ENCODE measurements at regions not wholly inside any gene's neighbourhood (a gene's known extent, or its start where the extent isn't known, plus 50 kb on each side); places are given as distances from the start of the nearest gene placed in this dataset.
"Not testable (repeated sequence)": the region's sequence is repeated elsewhere in the genome, so short reads cannot be mapped to it uniquely, and the experiment has no call there.

DNA sequence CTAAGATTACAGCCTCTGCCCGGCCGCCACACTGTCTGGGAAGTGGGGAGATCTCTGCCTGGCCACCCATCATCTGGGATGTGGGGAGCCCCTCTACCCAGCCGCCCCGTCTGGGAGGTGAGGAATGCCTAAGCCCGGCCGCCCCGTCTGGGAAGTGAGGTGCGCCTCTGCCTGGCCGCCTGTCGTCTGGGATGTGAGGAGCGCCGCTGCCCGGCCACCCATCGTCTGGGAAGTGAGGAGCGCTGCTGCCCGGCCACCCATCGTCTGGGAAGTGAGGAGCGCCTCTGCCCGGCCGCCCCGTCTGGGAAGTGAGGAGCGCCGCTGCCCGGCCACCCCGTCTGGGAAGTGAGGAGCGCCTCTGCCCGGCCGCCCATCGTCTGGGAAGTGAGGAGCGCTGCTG lies 135.9 kb upstream of the PROKR2 start:
- not testable (repeated sequence) for DNase-seq

GRCh38 chr20:5452286-5452685 lies 135.5 kb upstream of the PROKR2 start:
- not testable (repeated sequence) for DNase-seq

DNA sequence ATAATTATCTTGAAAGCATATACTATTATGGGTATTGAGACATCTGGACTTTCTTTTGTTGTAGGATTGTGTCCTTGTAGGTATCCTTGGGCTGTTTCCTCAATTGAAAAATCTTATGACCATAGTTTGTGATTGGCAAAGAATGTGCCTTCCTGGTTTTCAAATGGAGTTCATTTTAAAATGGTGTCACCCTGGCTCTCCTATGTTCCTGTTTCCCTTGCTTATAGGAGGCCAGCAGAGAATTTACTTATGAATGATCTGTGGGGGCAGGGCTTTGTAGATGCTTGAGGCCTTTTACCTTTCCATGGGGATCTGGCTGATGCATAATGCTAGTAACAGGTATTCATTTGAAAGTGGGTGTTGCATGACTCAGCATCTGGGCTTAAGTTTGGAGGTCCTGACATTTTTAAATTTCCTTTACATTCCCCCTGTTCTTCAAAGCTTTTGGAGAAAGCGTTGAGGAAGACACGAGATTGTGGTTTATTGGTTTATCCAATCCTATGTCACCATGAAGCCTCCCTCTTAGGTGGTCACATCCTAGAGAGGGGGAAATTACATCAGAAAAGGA lies 135.0 kb upstream of the PROKR2 start:
- no peak for DNase-seq

DNA sequence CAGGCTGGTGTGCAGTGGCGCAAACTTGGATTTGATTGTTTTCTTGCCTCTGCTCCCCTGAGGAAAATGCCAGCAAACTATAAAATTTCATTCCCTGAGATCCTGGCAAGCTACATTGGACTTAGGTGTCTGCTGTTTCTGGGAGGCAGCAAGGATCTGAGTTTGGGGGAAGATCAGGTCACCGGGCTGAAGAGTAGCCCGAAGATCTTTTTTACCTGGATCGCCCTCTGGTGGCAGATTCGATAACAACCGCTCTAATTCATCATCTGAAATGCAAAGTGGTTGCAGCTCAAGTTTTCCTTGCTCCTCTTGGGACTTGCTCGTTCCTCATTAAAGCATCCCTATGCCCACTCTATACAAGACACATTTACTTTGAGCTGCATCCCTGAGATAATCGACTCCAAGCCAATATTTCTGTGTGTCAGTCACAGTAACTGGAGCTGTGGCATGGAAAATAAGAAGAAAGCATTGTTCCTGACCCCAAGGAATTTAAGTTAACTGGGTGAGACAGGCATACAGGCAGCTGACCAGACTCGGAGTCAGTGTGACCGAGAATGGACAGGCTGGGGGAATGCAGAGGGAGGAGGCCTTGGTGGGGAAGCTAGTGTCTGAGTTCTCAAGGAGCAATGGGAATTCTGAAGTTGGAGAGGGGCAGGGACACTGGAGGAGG lies 131.8 kb upstream of the PROKR2 start:
- DNase-seq: peak; percentile 68

- no peak for DNase-seq
These were observed 130.4 kb upstream of the PROKR2 start for GRCh38 chr20:5447188-5447587.

DNA sequence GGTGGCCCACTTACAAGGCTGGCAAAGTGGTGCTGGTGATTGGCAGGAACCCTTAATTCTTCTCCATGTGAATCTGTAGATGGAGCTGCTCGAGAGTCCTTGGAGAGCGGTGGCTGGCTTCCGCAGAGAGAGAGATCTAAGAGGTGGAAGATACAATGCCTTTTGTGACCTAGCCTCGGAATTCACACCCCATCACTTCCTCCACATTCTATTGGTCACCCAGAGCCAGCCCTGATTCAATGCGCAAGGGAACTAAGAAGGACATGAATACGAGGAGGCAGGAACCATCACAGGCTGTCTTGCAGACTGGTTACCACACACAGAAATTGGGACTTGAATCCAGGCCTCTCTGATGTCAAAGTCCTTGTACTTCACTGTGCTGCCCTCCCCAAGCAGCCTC lies 128.9 kb upstream of the PROKR2 start:
- DNase-seq: no peak

- DNase-seq: no peak
These were observed 125.3 kb upstream of the PROKR2 start for GRCh38 chr20:5442101-5442500.

GRCh38 chr20:5434116-5434515 lies 117.4 kb upstream of the PROKR2 start:
- no peak for DNase-seq

DNA sequence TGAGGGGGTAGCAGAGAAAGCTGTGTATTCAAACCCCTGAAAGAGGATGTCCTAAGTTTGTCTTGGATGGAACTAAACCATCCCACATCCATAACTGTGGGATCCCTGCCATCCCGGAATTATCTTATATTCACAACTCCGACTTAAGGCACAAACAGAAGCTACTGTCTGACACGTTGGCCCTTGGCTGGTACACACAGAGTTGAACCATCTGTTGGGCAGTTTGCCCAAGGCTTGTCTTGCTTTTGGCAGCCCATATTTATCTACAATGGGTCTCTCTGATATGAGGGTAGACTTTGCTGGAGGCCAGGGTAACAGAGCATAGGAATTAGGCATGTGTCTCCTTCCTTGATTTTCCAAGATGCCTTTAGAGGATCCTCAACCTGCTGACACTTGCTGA lies 116.6 kb upstream of the PROKR2 start:
- no peak for DNase-seq

DNA sequence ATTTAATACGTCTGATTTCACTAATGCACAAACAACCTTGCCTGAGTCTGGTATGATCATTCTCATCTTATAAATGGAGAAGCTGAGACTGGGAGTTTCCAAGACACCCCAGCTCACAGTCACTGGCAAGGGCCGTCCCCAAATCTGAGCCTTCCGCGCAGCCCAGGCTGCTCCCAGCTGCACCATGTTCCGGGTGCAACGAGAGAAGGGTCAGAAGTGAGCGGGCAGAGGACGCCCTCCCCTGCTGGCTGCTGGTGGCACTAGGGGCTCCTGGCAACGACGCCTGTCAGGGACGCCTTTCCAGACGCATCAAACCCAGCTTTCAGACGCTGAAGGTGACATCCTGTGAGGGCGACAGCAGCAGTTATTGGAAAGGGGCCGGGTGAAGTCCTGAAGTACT lies 115.3 kb upstream of the PROKR2 start:
- no peak for DNase-seq

GRCh38 chr20:5430670-5431069 lies 113.9 kb upstream of the PROKR2 start:
- no peak for DNase-seq

DNA sequence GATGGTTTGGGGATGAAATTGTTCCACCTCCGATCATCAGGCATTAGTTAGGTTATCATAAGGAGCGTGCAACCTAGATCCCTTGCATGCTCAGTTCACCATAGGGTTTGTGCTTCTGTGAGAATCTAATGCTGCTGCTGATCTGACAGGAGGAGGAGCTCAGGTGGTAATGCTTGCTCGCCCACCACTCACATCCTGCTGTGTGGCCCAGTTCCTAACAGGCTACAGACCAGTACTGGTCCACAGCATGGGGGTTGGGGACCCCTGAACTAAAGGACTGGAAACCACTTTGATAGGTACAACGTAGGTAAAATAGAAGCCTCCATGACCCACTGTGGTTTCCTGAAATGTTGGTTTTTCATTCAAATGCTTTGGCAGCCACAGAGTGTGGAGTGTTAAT lies 109.3 kb upstream of the PROKR2 start:
- DNase-seq: no peak

GRCh38 chr20:5416086-5416485 lies 99.3 kb upstream of the PROKR2 start:
- no peak for DNase-seq

- no peak for DNase-seq
These were observed 96.6 kb upstream of the PROKR2 start for GRCh38 chr20:5413394-5413793.

DNA sequence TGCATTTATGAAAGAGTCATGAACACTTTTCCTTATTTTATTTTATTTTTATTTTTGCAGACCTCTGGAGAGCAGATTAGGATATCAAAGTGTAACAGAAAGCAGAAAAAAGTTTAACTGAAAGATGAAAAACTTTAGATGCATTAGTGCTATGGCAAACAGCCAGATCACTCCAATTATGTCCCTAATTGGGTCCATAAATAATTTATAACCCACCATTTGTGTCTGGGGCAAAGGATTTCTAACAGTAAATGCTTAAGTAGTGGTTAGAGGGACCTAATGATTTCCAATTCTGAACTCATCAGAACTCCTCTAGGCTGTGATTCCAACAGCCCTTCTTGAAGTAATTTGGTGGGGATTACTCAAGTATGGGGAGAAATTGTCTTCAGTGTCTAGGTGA lies 93.7 kb upstream of the PROKR2 start:
- DNase-seq: no peak

DNA sequence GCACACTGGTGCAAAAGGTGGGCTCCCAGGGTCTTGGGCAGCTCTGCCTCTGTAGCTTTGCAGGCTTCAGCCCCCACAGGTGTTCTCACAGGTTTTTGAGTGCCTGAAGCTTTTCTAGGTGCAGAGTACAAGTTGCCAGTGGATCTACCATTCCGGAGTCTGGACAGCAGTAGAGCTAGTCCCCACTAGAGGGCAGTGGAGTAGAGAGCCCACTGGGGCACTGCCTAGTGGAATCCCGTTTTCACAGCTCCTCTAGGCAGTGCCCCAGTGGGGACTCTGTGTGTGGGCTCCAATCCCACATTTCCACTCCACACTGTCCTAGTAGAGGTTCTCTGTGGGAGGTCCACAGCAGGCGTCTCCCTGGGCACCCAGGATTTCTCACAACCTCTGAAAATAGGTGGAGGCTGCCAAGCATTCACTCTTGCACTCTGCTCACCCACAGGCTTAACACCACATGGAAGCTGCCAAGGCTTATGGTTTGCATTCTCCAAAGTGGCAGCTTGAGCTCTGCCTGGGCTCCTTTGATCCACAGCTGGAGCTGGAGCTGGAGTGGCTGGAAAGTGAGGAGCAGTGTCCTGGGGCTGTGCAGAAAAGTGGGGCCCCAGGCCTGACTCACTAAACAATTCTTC lies 86.3 kb upstream of the PROKR2 start:
- no peak for DNase-seq

DNA sequence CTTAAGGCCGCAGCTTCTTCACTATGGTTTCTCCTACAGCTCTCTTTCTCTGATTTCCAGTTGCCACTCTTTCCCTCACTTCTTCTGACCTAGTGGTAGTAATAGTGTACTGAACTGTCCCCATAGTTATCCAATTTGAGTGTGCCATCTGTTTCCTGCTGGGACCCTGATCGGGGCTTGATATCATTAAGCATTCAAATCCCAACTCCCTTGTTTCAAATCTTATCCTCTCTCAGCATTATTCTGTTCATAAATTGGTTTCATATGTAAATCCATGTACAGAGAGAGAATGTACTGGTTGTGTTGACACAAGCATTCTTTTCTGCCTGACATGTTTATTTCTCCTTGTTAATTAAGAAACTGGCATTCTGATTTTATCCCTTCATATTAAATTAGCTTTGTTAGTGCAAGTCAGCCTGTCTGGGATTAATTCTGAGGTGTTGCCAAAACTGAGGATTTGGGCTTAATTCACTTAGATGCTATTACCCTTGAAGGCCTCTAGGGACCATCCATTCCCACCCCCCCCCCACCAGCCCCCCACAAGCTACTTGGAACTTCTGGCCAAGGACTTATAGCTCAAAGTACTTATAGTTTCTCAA lies 84.6 kb upstream of the PROKR2 start:
- no peak for DNase-seq

GRCh38 chr20:5400164-5400762 lies 83.5 kb upstream of the PROKR2 start:
- peak; percentile 51 for DNase-seq

- no peak for DNase-seq
These were observed 80.6 kb upstream of the PROKR2 start for GRCh38 chr20:5397393-5397792.

GRCh38 chr20:5395932-5396727 lies 79.4 kb upstream of the PROKR2 start:
- no peak for DNase-seq

GRCh38 chr20:5393218-5393870 lies 76.6 kb upstream of the PROKR2 start:
- DNase-seq: no peak

GRCh38 chr20:5390720-5391119 lies 74.0 kb upstream of the PROKR2 start:
- no peak for DNase-seq

Measured in tongue (tissue), 1 donor.